ENCODE measurements at regions not wholly inside any gene's neighbourhood (a gene's known extent, or its start where the extent isn't known, plus 50 kb on each side); places are given as distances from the start of the nearest gene placed in this dataset.

DNA sequence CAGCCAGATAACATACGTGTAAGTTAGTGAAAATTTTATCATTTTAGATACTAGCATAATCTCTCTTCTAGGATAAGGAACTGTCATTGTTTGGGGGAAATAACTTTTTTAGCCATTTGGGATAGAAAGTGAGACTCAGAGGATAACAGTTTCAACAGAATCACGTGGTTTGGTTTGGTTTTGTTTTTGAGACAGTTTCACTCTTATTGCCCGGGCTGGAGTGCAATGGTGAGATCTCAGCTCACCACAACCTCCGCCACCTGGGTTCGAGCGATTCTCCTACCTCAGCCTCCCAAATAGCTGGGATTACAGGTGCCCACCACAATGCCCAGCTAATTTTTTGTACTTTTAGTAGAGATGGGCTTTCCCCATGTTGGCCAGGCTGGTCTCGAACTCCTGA lies 323.2 kb upstream of the MEIS1 start:
- TF ChIP-seq CTCF (IDR thresholded peaks at IDR 0.05) (no peak), POLR2A (IDR thresholded peaks at IDR 0.05) (no peak)
